SK-N-SH (cell line): ENCODE measurements at regions not wholly inside any gene's neighbourhood (a gene's known extent, or its start where the extent isn't known, plus 50 kb on each side); places are given as distances from the start of the nearest gene placed in this dataset.

Experiments used
- CTCF ChIA-PET: fragments of 300-600, 350-600 bp; formaldehyde crosslinking; extraction: SDS; loops from one replicate; lab custom pipeline; 2021; lab: Yijun Ruan, JAX
- POLR2A ChIA-PET: fragments of 350-600 bp; sonication (Branson Sonifier 250); formaldehyde crosslinking; extraction: SDS; loops from one replicate; lab custom pipeline; 2020; ENCODE audit warnings: antibody characterized with exemption, inconsistent platforms; lab: Yijun Ruan, JAX
- DNase-seq: peaks from one replicate; pipeline ENCODE4 v3.0.0; 2012
- H2AFZ ChIP-seq: fragments of 200-600 bp; sonication (generic); 2 replicates; pipeline ENCODE4 v1.8.1; 2016; ENCODE audit warnings: antibody characterized with exemption, mild to moderate bottlenecking, low read depth
- H3F3A ChIP-seq: fragments of 200-600 bp; sonication (generic); replicated peaks from 2 replicates; pipeline ENCODE3; 2016; ENCODE audit warnings: antibody characterized with exemption, mild to moderate bottlenecking; ENCODE audit not compliant: insufficient read depth
- H3K27ac ChIP-seq, 2 experiments: fragments of 200-500 bp in 1 of 2; fragments of 200-600 bp in 1 of 2; sonication (Bioruptor generic) in 1 of 2; sonication (generic), shearing (Covaris generic) in 1 of 2; 2 replicates each; pipeline versions ENCODE4 v1.5.1 to v1.6.1; 2014 to 2016; ENCODE audit warnings: low read depth in 2 of 2, inconsistent platforms in 1 of 2, low read length in 1 of 2, mild to moderate bottlenecking in 1 of 2, mixed read lengths in 1 of 2
- H3K27me3 ChIP-seq: fragments of 200-600 bp; sonication (generic), shearing (Covaris generic); 2 replicates; pipeline ENCODE4 v1.6.1; 2016; ENCODE audit warnings: mixed run types; ENCODE audit not compliant: insufficient read depth
- H3K36me3 ChIP-seq, 2 experiments: fragments of 200-500 bp in 1 of 2; fragments of 200-600 bp in 1 of 2; sonication (Bioruptor generic) in 1 of 2; sonication (generic) in 1 of 2; replicated peaks in 1 of 2; 2 replicates each; pipeline versions ENCODE3 to v1.5.1; 2014 to 2016; ENCODE audit warnings: low read length in 1 of 2, mild to moderate bottlenecking in 1 of 2; ENCODE audit not compliant: insufficient read depth in 2 of 2, control insufficient read depth in 1 of 2
- H3K4me1 ChIP-seq, 2 experiments: fragments of 200-500 bp in 1 of 2; fragments of 200-600 bp in 1 of 2; sonication (Bioruptor generic) in 1 of 2; sonication (generic), shearing (Covaris generic) in 1 of 2; 2 replicates each; pipeline versions ENCODE4 v1.5.1 to v1.6.1; 2014 to 2016; ENCODE audit warnings: low read depth in 1 of 2, low read length in 1 of 2, mixed run types in 1 of 2; ENCODE audit not compliant: insufficient read depth in 2 of 2, control insufficient read depth in 1 of 2
- H3K4me2 ChIP-seq: fragments of 200-600 bp; sonication (generic), shearing (Covaris generic); 2 replicates; pipeline ENCODE4 v1.6.1; 2017; ENCODE audit warnings: mixed run types
- H3K4me3 ChIP-seq, 2 experiments: fragments of 200-500 bp in 1 of 2; fragments of 200-600 bp in 1 of 2; sonication (Bioruptor generic) in 1 of 2; sonication (generic), shearing (Covaris generic) in 1 of 2; 2 replicates each; pipeline versions ENCODE4 v1.5.1 to v1.8.1; 2014 to 2016; ENCODE audit warnings: low read depth in 2 of 2, inconsistent platforms in 1 of 2, low read length in 1 of 2, mild to moderate bottlenecking in 1 of 2, mixed read lengths in 1 of 2, moderate library complexity in 1 of 2
- H3K79me2 ChIP-seq: fragments of 200-600 bp; sonication (generic); 2 replicates; pipeline ENCODE4 v1.8.1; 2017; ENCODE audit warnings: mild to moderate bottlenecking; ENCODE audit not compliant: insufficient read depth
- H3K9ac ChIP-seq: fragments of 200-600 bp; sonication (generic); 2 replicates; pipeline ENCODE4 v1.6.1; 2017; ENCODE audit warnings: mixed run types
- H3K9me2 ChIP-seq: fragments of 200-600 bp; sonication (generic); 2 replicates; pipeline ENCODE4 v1.6.1; 2017; ENCODE audit warnings: mixed run types
- H3K9me3 ChIP-seq: fragments of 200-600 bp; sonication (generic); 2 replicates; pipeline ENCODE4 v1.6.1; 2017; ENCODE audit warnings: mixed run types, mild to moderate bottlenecking, moderate library complexity
- H4K20me1 ChIP-seq: fragments of 200-600 bp; sonication (generic); 2 replicates; pipeline ENCODE4 v1.6.1; 2017; ENCODE audit warnings: mild to moderate bottlenecking, mixed run types; ENCODE audit not compliant: insufficient read depth
- ELF1 ChIP-seq: IDR thresholded peaks from 2 replicates; pipeline ENCODE4 v1.4.0; 2012
- FOSL2 ChIP-seq: IDR thresholded peaks from 2 replicates; pipeline ENCODE4 v1.4.0; 2012; ENCODE audit warnings: low read depth, mild to moderate bottlenecking, moderate library complexity, borderline replicate concordance
- GATA2 ChIP-seq: sonication (generic); formaldehyde crosslinking; IDR thresholded peaks from 2 replicates; pipeline ENCODE4 v1.5.0; 2020; ENCODE audit warnings: mild to moderate bottlenecking, missing genetic modification reagents
- MEF2A ChIP-seq: IDR thresholded peaks from 2 replicates; pipeline ENCODE4 v1.4.0; 2012; ENCODE audit warnings: low read depth, borderline replicate concordance
- RCOR1 ChIP-seq: fragments of 150-350 bp; IDR thresholded peaks from 2 replicates; pipeline ENCODE4 v1.6.1; 2017; ENCODE audit warnings: antibody characterized with exemption, low read length
- TEAD4 ChIP-seq: IDR thresholded peaks from 2 replicates; pipeline ENCODE4 v1.4.0; 2012; ENCODE audit warnings: mild to moderate bottlenecking, borderline replicate concordance; ENCODE audit not compliant: insufficient read depth
- WGBS: methylation state at CpG from one replicate; pipeline ENCODE4 v1.1.6; 2017; ENCODE audit warnings: low lambda C conversion rate; 5-methylcytosine and 5-hydroxymethylcytosine counted together
- TF ChIP-seq, protein P1 (sequence below): fragments of 150-350 bp; IDR thresholded peaks from 2 replicates; pipeline ENCODE4 v1.6.1; 2016; ENCODE audit warnings: mild to moderate bottlenecking, low read depth, low read length
- TF ChIP-seq, protein P2 (sequence below): IDR thresholded peaks from 2 replicates; pipeline ENCODE4 v1.4.0; 2012; ENCODE audit warnings: low read depth, borderline replicate concordance
- TF ChIP-seq, protein P3 (sequence below): IDR thresholded peaks from 2 replicates; pipeline ENCODE4 v1.4.0; 2012; ENCODE audit warnings: low read depth
- TF ChIP-seq, protein P4 (sequence below): IDR thresholded peaks from 2 replicates; pipeline ENCODE4 v1.6.1; 2012; ENCODE audit warnings: mild to moderate bottlenecking, low read depth, low read length, moderate library complexity
- TF ChIP-seq, protein P5 (sequence below): IDR thresholded peaks from 2 replicates; pipeline ENCODE4; 2012

DNA sequence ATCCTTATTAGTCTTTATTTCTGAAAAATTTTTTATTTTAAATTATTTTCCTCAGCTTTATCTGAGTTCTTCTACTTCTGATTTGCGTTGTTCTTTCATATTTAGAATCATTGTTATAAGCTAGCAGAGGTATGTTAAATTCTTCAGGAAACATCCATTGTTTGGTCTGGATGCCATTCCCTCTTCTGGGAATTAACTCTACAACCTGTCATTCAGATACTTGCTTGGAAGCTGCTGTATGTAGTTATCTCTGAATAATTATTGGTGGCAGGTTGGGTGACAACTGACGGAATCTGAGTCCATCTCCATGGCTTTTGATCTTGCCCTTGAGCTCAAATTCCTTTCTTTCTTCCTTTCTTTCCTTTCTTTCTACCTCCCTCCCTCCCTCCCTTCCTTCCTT, 61.9 kb downstream of the DDIT4L start:
- H4K20me1 ChIP-seq: no peaks in the 10 kb centered on the region
- TF ChIP-seq TEAD4 (no peak), GATA2 (CRISPR knock-in tag) (no peak)
- TF ChIP-seq, protein P1, sequence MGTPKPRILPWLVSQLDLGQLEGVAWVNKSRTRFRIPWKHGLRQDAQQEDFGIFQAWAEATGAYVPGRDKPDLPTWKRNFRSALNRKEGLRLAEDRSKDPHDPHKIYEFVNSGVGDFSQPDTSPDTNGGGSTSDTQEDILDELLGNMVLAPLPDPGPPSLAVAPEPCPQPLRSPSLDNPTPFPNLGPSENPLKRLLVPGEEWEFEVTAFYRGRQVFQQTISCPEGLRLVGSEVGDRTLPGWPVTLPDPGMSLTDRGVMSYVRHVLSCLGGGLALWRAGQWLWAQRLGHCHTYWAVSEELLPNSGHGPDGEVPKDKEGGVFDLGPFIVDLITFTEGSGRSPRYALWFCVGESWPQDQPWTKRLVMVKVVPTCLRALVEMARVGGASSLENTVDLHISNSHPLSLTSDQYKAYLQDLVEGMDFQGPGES: no peak
- no peak for DNase-seq
- H3K4me3 ChIP-seq: no peak overlapping the region
- H2AFZ ChIP-seq: no peak overlapping the region
- CTCF ChIA-PET: interaction anchor here (0.7 kb wide), 2 partner anchors 10 to 1912 kb away, joined by 4 to 6 read pairs; no protein-coding TSS in a partner anchor
- POLR2A ChIA-PET: no interaction called here
- WGBS: 65% methylated on average over 2 of the region's 2 CpGs
- H3K4me2 ChIP-seq: no peak overlapping the region
- H3K79me2 ChIP-seq: no peaks in the 10 kb centered on the region
- H3K9ac ChIP-seq: no peak overlapping the region
- no peaks in the 10 kb centered on the region; a peak in 2 of 4 replicates for H3K4me1 ChIP-seq
- no peaks in the 10 kb centered on the region for H3K36me3 ChIP-seq
- no peak overlapping the region for H3K27ac ChIP-seq
- no peaks in the 10 kb centered on the region for H3K27me3 ChIP-seq
- H3K9me2 ChIP-seq: no peaks in the 10 kb centered on the region
- peaks cover 4% of the 10 kb centered on the region; the same call in 1 of the 2 replicates for H3K9me3 ChIP-seq
- H3F3A ChIP-seq: no peaks in the 10 kb centered on the region

DNA sequence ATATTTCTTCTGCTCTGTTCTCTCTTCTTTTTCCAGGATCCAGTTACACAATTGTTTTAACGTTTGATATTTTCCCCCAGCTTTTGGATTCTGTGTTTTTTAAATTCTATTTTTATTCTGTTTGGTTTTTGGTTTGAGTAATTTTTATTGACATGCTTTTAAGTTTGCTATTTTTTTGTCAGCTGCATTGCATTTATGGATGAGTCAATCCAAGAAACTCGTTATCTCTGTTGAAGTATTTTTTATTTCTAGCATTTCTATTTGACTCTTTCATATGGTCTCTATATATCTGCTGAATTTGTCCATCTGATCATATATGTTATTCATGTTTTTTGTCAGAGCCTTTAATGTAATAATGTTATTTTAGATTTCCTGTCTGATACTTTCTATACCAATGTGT, 65.6 kb downstream of the DDIT4L start:
- TF ChIP-seq, protein P2, sequence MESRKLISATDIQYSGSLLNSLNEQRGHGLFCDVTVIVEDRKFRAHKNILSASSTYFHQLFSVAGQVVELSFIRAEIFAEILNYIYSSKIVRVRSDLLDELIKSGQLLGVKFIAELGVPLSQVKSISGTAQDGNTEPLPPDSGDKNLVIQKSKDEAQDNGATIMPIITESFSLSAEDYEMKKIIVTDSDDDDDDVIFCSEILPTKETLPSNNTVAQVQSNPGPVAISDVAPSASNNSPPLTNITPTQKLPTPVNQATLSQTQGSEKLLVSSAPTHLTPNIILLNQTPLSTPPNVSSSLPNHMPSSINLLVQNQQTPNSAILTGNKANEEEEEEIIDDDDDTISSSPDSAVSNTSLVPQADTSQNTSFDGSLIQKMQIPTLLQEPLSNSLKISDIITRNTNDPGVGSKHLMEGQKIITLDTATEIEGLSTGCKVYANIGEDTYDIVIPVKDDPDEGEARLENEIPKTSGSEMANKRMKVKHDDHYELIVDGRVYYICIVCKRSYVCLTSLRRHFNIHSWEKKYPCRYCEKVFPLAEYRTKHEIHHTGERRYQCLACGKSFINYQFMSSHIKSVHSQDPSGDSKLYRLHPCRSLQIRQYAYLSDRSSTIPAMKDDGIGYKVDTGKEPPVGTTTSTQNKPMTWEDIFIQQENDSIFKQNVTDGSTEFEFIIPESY: no peak
- TF ChIP-seq, protein P3, sequence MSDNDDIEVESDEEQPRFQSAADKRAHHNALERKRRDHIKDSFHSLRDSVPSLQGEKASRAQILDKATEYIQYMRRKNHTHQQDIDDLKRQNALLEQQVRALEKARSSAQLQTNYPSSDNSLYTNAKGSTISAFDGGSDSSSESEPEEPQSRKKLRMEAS: no peak
- TF ChIP-seq, protein P4, sequence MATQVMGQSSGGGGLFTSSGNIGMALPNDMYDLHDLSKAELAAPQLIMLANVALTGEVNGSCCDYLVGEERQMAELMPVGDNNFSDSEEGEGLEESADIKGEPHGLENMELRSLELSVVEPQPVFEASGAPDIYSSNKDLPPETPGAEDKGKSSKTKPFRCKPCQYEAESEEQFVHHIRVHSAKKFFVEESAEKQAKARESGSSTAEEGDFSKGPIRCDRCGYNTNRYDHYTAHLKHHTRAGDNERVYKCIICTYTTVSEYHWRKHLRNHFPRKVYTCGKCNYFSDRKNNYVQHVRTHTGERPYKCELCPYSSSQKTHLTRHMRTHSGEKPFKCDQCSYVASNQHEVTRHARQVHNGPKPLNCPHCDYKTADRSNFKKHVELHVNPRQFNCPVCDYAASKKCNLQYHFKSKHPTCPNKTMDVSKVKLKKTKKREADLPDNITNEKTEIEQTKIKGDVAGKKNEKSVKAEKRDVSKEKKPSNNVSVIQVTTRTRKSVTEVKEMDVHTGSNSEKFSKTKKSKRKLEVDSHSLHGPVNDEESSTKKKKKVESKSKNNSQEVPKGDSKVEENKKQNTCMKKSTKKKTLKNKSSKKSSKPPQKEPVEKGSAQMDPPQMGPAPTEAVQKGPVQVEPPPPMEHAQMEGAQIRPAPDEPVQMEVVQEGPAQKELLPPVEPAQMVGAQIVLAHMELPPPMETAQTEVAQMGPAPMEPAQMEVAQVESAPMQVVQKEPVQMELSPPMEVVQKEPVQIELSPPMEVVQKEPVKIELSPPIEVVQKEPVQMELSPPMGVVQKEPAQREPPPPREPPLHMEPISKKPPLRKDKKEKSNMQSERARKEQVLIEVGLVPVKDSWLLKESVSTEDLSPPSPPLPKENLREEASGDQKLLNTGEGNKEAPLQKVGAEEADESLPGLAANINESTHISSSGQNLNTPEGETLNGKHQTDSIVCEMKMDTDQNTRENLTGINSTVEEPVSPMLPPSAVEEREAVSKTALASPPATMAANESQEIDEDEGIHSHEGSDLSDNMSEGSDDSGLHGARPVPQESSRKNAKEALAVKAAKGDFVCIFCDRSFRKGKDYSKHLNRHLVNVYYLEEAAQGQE: no peak
- TF ChIP-seq MEF2A: no peak
- no peak for TF ChIP-seq ELF1
- TF ChIP-seq, protein P5, sequence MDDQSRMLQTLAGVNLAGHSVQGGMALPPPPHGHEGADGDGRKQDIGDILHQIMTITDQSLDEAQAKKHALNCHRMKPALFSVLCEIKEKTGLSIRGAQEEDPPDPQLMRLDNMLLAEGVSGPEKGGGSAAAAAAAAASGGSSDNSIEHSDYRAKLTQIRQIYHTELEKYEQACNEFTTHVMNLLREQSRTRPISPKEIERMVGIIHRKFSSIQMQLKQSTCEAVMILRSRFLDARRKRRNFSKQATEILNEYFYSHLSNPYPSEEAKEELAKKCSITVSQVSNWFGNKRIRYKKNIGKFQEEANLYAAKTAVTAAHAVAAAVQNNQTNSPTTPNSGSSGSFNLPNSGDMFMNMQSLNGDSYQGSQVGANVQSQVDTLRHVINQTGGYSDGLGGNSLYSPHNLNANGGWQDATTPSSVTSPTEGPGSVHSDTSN: no peak
- no peak for TF ChIP-seq RCOR1
- no peak for TF ChIP-seq FOSL2
- DNase-seq: no peak
- no peaks in the 10 kb centered on the region for H3K4me1 ChIP-seq
- no peaks in the 10 kb centered on the region for H3K27me3 ChIP-seq
- H3K9me3 ChIP-seq: peaks cover 4% of the 10 kb centered on the region; the same call in 1 of the 2 replicates
- H3K36me3 ChIP-seq: no peaks in the 10 kb centered on the region
- no peak overlapping the region for H3K27ac ChIP-seq
- CTCF ChIA-PET: interaction anchor here (0.7 kb wide), 1 partner anchor 155 kb away, joined by 3 read pairs; no protein-coding TSS in a partner anchor
- no peaks in the 10 kb centered on the region for H3K79me2 ChIP-seq
- no peak overlapping the region for H3K9ac ChIP-seq
- H3F3A ChIP-seq: no peaks in the 10 kb centered on the region
- no peak overlapping the region for H2AFZ ChIP-seq
- no peaks in the 10 kb centered on the region for H4K20me1 ChIP-seq
- H3K4me3 ChIP-seq: no peak overlapping the region
- H3K9me2 ChIP-seq: no peaks in the 10 kb centered on the region
- WGBS: 29% methylated on average over 2 of the region's 2 CpGs
- POLR2A ChIA-PET: no interaction called here
- no peak overlapping the region for H3K4me2 ChIP-seq
